ENCODE measurements at regions not wholly inside any gene's neighbourhood (a gene's known extent, or its start where the extent isn't known, plus 50 kb on each side); places are given as distances from the start of the nearest gene placed in this dataset.

GRCh38 chr21:38170283-38170682 is 86.5 kb upstream of the KCNJ15 start:
- Mint-ChIP-seq H3K27me3 (ENCODE audit: low read depth) (peaks cover 4% of the 10 kb centered on the region), H3K36me3 (ENCODE audit: insufficient read depth) (no peaks in the 10 kb centered on the region), H3K4me1 (ENCODE audit: low read depth) (no peaks in the 10 kb centered on the region), H3K9me3 (no peaks in the 10 kb centered on the region), H3K4me3 (no peak overlapping the region)
- DNase-seq (no peak), ATAC-seq (no peak)

GRCh38 chr21:38170704-38171682 is 85.8 kb upstream of the KCNJ15 start:
- no peaks in the 10 kb centered on the region for H3K36me3 Mint-ChIP-seq (ENCODE audit: insufficient read depth)
- H3K4me3 Mint-ChIP-seq = no peak overlapping the region
- no peaks in the 10 kb centered on the region for H3K4me1 Mint-ChIP-seq (ENCODE audit: low read depth)
- no peak for DNase-seq
- no peak for ATAC-seq
- H3K9me3 Mint-ChIP-seq = no peaks in the 10 kb centered on the region
- peaks cover 4% of the 10 kb centered on the region for H3K27me3 Mint-ChIP-seq (ENCODE audit: low read depth)

- Mint-ChIP-seq H3K9me3 (no peaks in the 10 kb centered on the region), H3K4me1 (ENCODE audit: low read depth) (no peaks in the 10 kb centered on the region), H3K4me3 (no peak overlapping the region), H3K27me3 (ENCODE audit: low read depth) (peaks cover 4% of the 10 kb centered on the region), H3K36me3 (ENCODE audit: insufficient read depth) (no peaks in the 10 kb centered on the region)
- no peak for DNase-seq
- no peak for ATAC-seq
Observed at GRCh38 chr21:38171723-38172344, 85.0 kb upstream of the KCNJ15 start.

- no peak for DNase-seq
- ATAC-seq = no peak
- Mint-ChIP-seq H3K9me3 (no peaks in the 10 kb centered on the region), H3K27me3 (ENCODE audit: low read depth) (peaks cover 4% of the 10 kb centered on the region), H3K4me1 (ENCODE audit: low read depth) (no peaks in the 10 kb centered on the region), H3K4me3 (no peak overlapping the region), H3K36me3 (ENCODE audit: insufficient read depth) (no peaks in the 10 kb centered on the region)
Observed at GRCh38 chr21:38173276-38174035, 83.3 kb upstream of the KCNJ15 start.

GRCh38 chr21:38175306-38175705 is 81.5 kb upstream of the KCNJ15 start:
- H3K36me3 Mint-ChIP-seq (ENCODE audit: insufficient read depth) = no peaks in the 10 kb centered on the region
- no peak overlapping the region for H3K4me3 Mint-ChIP-seq
- ATAC-seq (no peak), DNase-seq (no peak)
- H3K27me3 Mint-ChIP-seq (ENCODE audit: low read depth) = peaks cover 3% of the 10 kb centered on the region
- H3K4me1 Mint-ChIP-seq (ENCODE audit: low read depth) = no peaks in the 10 kb centered on the region
- no peaks in the 10 kb centered on the region for H3K9me3 Mint-ChIP-seq

- Mint-ChIP-seq H3K4me1 (ENCODE audit: low read depth) (no peaks in the 10 kb centered on the region), H3K27me3 (ENCODE audit: low read depth) (no peaks in the 10 kb centered on the region), H3K36me3 (ENCODE audit: insufficient read depth) (no peaks in the 10 kb centered on the region), H3K4me3 (no peak overlapping the region), H3K9me3 (no peaks in the 10 kb centered on the region)
- no peak for ATAC-seq
- DNase-seq = no peak
Observed at GRCh38 chr21:38177919-38178652, 78.7 kb upstream of the KCNJ15 start.

GRCh38 chr21:38178653-38179470 is 77.9 kb upstream of the KCNJ15 start:
- no peaks in the 10 kb centered on the region for H3K27me3 Mint-ChIP-seq (ENCODE audit: low read depth)
- no peaks in the 10 kb centered on the region for H3K36me3 Mint-ChIP-seq (ENCODE audit: insufficient read depth)
- no peaks in the 10 kb centered on the region for H3K9me3 Mint-ChIP-seq
- H3K4me1 Mint-ChIP-seq (ENCODE audit: low read depth) = no peaks in the 10 kb centered on the region
- DNase-seq (no peak), ATAC-seq (no peak)
- no peak overlapping the region for H3K4me3 Mint-ChIP-seq

GRCh38 chr21:38179511-38179910 is 77.3 kb upstream of the KCNJ15 start:
- no peaks in the 10 kb centered on the region for H3K4me1 Mint-ChIP-seq (ENCODE audit: low read depth)
- H3K36me3 Mint-ChIP-seq (ENCODE audit: insufficient read depth) = no peaks in the 10 kb centered on the region
- no peaks in the 10 kb centered on the region for H3K9me3 Mint-ChIP-seq
- no peak overlapping the region for H3K4me3 Mint-ChIP-seq
- ATAC-seq (no peak), DNase-seq (no peak)
- no peaks in the 10 kb centered on the region for H3K27me3 Mint-ChIP-seq (ENCODE audit: low read depth)

- H3K4me1 Mint-ChIP-seq (ENCODE audit: low read depth) = no peaks in the 10 kb centered on the region
- DNase-seq = no peak
- H3K27me3 Mint-ChIP-seq (ENCODE audit: low read depth) = no peaks in the 10 kb centered on the region
- no peak for ATAC-seq
- peaks cover 9% of the 10 kb centered on the region for H3K9me3 Mint-ChIP-seq
- H3K36me3 Mint-ChIP-seq (ENCODE audit: insufficient read depth) = no peaks in the 10 kb centered on the region
- no peak overlapping the region for H3K4me3 Mint-ChIP-seq
Observed at GRCh38 chr21:38181096-38181495, 75.7 kb upstream of the KCNJ15 start.

GRCh38 chr21:38182370-38182985 is 74.3 kb upstream of the KCNJ15 start:
- H3K9me3 Mint-ChIP-seq = peaks cover 15% of the 10 kb centered on the region
- ATAC-seq (no peak), DNase-seq (no peak)
- H3K36me3 Mint-ChIP-seq (ENCODE audit: insufficient read depth) = no peaks in the 10 kb centered on the region
- no peaks in the 10 kb centered on the region for H3K27me3 Mint-ChIP-seq (ENCODE audit: low read depth)
- H3K4me3 Mint-ChIP-seq = no peak overlapping the region
- H3K4me1 Mint-ChIP-seq (ENCODE audit: low read depth) = no peaks in the 10 kb centered on the region

- ATAC-seq = no peak
- Mint-ChIP-seq H3K27me3 (ENCODE audit: low read depth) (no peaks in the 10 kb centered on the region), H3K4me3 (no peak overlapping the region), H3K9me3 (peaks cover 15% of the 10 kb centered on the region), H3K4me1 (ENCODE audit: low read depth) (no peaks in the 10 kb centered on the region), H3K36me3 (ENCODE audit: insufficient read depth) (no peaks in the 10 kb centered on the region)
- DNase-seq = no peak
Observed at GRCh38 chr21:38183961-38184360, 72.8 kb upstream of the KCNJ15 start.

GRCh38 chr21:38186661-38187270 is 70.0 kb upstream of the KCNJ15 start:
- no peak for ATAC-seq

GRCh38 chr21:38188037-38188436 is 68.8 kb upstream of the KCNJ15 start:
- Mint-ChIP-seq H3K36me3 (ENCODE audit: insufficient read depth) (no peaks in the 10 kb centered on the region), H3K4me1 (ENCODE audit: low read depth) (no peaks in the 10 kb centered on the region), H3K9me3 (peaks cover 15% of the 10 kb centered on the region), H3K4me3 (no peak overlapping the region), H3K27me3 (ENCODE audit: low read depth) (no peaks in the 10 kb centered on the region)
- DNase-seq (no peak), ATAC-seq (no peak)

More at GRCh38 chr21:38186661-38187270, 70.0 kb upstream of the KCNJ15 start:
- Mint-ChIP-seq H3K9me3 (peaks cover 15% of the 10 kb centered on the region), H3K36me3 (ENCODE audit: insufficient read depth) (no peaks in the 10 kb centered on the region), H3K27me3 (ENCODE audit: low read depth) (no peaks in the 10 kb centered on the region), H3K4me3 (no peak overlapping the region), H3K4me1 (ENCODE audit: low read depth) (no peaks in the 10 kb centered on the region)
- DNase-seq = no peak

Data from activated T-cell treated with anti-CD3 and anti-CD28 coated beads, Interleukin-2, amount 50 U/mL, for 4 hours (primary cell).